ENCODE measurements at regions not wholly inside any gene's neighbourhood (a gene's known extent, or its start where the extent isn't known, plus 50 kb on each side); places are given as distances from the start of the nearest gene placed in this dataset.
"Not testable (repeated sequence)": the region's sequence is repeated elsewhere in the genome, so short reads cannot be mapped to it uniquely, and the experiment has no call there.

- no peak for DNase-seq
Observed at GRCh38 chr10:70991140-70992124, 103.1 kb upstream of the PCBD1 start.

GRCh38 chr10:70992436-70992835 lies 104.1 kb upstream of the PCBD1 start:
- DNase-seq = no peak

- DNase-seq = no peak
Observed at GRCh38 chr10:70993051-70993450, 104.7 kb upstream of the PCBD1 start.

- DNase-seq = no peak
Observed at GRCh38 chr10:70996549-70996948, 108.2 kb upstream of the PCBD1 start.

- no peak for DNase-seq
Observed at GRCh38 chr10:70997236-70997635, 108.9 kb upstream of the PCBD1 start.

- DNase-seq = no peak
Observed at GRCh38 chr10:70998086-70998485, 109.7 kb upstream of the PCBD1 start.

- DNase-seq = no peak
Observed at GRCh38 chr10:71001470-71001869, 113.1 kb upstream of the PCBD1 start.

- DNase-seq = no peak
Observed at GRCh38 chr10:71004176-71005075, 116.1 kb upstream of the PCBD1 start.

- no peak for DNase-seq
Observed at GRCh38 chr10:71005337-71006305, 117.3 kb upstream of the PCBD1 start.

- DNase-seq = no peak
Observed at GRCh38 chr10:71006506-71006905, 118.1 kb upstream of the PCBD1 start.

GRCh38 chr10:71007516-71007915 lies 119.2 kb upstream of the PCBD1 start:
- no peak for DNase-seq

- DNase-seq = no peak
Observed at GRCh38 chr10:71008150-71008549, 119.8 kb upstream of the PCBD1 start.

- DNase-seq = no peak
Observed at GRCh38 chr10:71009126-71009525, 120.8 kb upstream of the PCBD1 start.

GRCh38 chr10:71010730-71011129 lies 122.4 kb upstream of the PCBD1 start:
- DNase-seq = no peak

- DNase-seq = no peak
Observed at GRCh38 chr10:71011141-71011540, 122.8 kb upstream of the PCBD1 start.

- DNase-seq = no peak
Observed at GRCh38 chr10:71014021-71014805, 125.8 kb upstream of the PCBD1 start.

GRCh38 chr10:71015674-71016073 lies 127.3 kb upstream of the PCBD1 start:
- no peak for DNase-seq

- DNase-seq = not testable (repeated sequence)
Observed at GRCh38 chr10:71020061-71020460, 131.7 kb upstream of the PCBD1 start.

- no peak for DNase-seq
Observed at GRCh38 chr10:71021402-71021801, 133.0 kb upstream of the PCBD1 start.

- no peak for DNase-seq
Observed at GRCh38 chr10:71023704-71024283, 135.4 kb upstream of the PCBD1 start.

- no peak for DNase-seq
Observed at GRCh38 chr10:71024490-71024889, 136.1 kb upstream of the PCBD1 start.

All from T-helper 2 cell (primary cell).